ENCODE measurements at regions not wholly inside any gene's neighbourhood (a gene's known extent, or its start where the extent isn't known, plus 50 kb on each side); places are given as distances from the start of the nearest gene placed in this dataset.

- ChIA-PET POLR2A (no interaction called here), CTCF (no interaction called here)
- H3K36me3 Mint-ChIP-seq (ENCODE audit: insufficient read depth, unreplicated experiment) = no peaks in the 10 kb centered on the region
Measured at GRCh38 chr10:4442296-4442695, 383.7 kb upstream of the AKR1E2 start.

GRCh38 chr10:4440260-4440659 is 385.7 kb upstream of the AKR1E2 start:
- no TSS peak for BruUV-seq (replicated peaks)
- no peaks in the 10 kb centered on the region for H3K36me3 Mint-ChIP-seq (ENCODE audit: insufficient read depth, unreplicated experiment)
- intact Hi-C loops (cut with micrococcal nuclease; ENCODE audit: unreplicated experiment) = no loop called here
- H3K36me3 ChIP-seq (ENCODE audit: control insufficient read depth, insufficient read depth, low read length) = no peaks in the 10 kb centered on the region
- H3K4me3 Mint-ChIP-seq (ENCODE audit: unreplicated experiment) = no peak overlapping the region
- H3K4me1 Mint-ChIP-seq (ENCODE audit: low read depth, unreplicated experiment) = peaks cover 15% of the 10 kb centered on the region
- H3K9me3 ChIP-seq = peaks cover 16% of the 10 kb centered on the region
- H3K4me3 ChIP-seq (ENCODE audit: low read depth, low read length) = no peak overlapping the region
- peaks cover 14% of the 10 kb centered on the region for H3K4me1 ChIP-seq
- TF ChIP-seq, protein P1, sequence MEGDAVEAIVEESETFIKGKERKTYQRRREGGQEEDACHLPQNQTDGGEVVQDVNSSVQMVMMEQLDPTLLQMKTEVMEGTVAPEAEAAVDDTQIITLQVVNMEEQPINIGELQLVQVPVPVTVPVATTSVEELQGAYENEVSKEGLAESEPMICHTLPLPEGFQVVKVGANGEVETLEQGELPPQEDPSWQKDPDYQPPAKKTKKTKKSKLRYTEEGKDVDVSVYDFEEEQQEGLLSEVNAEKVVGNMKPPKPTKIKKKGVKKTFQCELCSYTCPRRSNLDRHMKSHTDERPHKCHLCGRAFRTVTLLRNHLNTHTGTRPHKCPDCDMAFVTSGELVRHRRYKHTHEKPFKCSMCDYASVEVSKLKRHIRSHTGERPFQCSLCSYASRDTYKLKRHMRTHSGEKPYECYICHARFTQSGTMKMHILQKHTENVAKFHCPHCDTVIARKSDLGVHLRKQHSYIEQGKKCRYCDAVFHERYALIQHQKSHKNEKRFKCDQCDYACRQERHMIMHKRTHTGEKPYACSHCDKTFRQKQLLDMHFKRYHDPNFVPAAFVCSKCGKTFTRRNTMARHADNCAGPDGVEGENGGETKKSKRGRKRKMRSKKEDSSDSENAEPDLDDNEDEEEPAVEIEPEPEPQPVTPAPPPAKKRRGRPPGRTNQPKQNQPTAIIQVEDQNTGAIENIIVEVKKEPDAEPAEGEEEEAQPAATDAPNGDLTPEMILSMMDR (IDR thresholded peaks at IDR 0.05; ENCODE audit: insufficient read depth in 1 of 2, low read depth in 1 of 2, low read length in 1 of 2, severe bottlenecking in 1 of 2, unreplicated experiment in 1 of 2) = no peak
- DNase-seq = no peak
- H3K9me3 Mint-ChIP-seq (ENCODE audit: unreplicated experiment) = peaks cover 27% of the 10 kb centered on the region
- H3K27ac Mint-ChIP-seq (ENCODE audit: unreplicated experiment) = no peak overlapping the region
- peaks cover 10% of the 10 kb centered on the region for H3K27me3 Mint-ChIP-seq (ENCODE audit: insufficient read depth, unreplicated experiment)
- CTCF ChIA-PET = no interaction called here
- POLR2A ChIA-PET = no interaction called here
- no peaks in the 10 kb centered on the region; the same call in 1 of the 2 replicates for H3K27me3 ChIP-seq (replicated peaks; ENCODE audit: control insufficient read depth, insufficient read depth, low read length)

More at GRCh38 chr10:4442296-4442695, 383.7 kb upstream of the AKR1E2 start:
- DNase-seq = no peak
- Histone ChIP-seq H3K4me1 (peaks cover 14% of the 10 kb centered on the region), H3K9me3 (peaks cover 16% of the 10 kb centered on the region), H3K27me3 (replicated peaks; ENCODE audit: control insufficient read depth, insufficient read depth, low read length) (no peaks in the 10 kb centered on the region; the same call in 1 of the 2 replicates), H3K36me3 (ENCODE audit: control insufficient read depth, insufficient read depth, low read length) (no peaks in the 10 kb centered on the region), H3K4me3 (ENCODE audit: low read depth, low read length) (no peak overlapping the region)
- peaks cover 36% of the 10 kb centered on the region for H3K9me3 Mint-ChIP-seq (ENCODE audit: unreplicated experiment)
- TF ChIP-seq, protein P1 (IDR thresholded peaks at IDR 0.05; ENCODE audit: insufficient read depth in 1 of 2, low read depth in 1 of 2, low read length in 1 of 2, severe bottlenecking in 1 of 2, unreplicated experiment in 1 of 2) = no peak
- H3K4me1 Mint-ChIP-seq (ENCODE audit: low read depth, unreplicated experiment) = peaks cover 15% of the 10 kb centered on the region
- no peak overlapping the region for H3K4me3 Mint-ChIP-seq (ENCODE audit: unreplicated experiment)
- no TSS peak for BruUV-seq (replicated peaks)
- peaks cover 8% of the 10 kb centered on the region for H3K27me3 Mint-ChIP-seq (ENCODE audit: insufficient read depth, unreplicated experiment)
- intact Hi-C loops (cut with micrococcal nuclease; ENCODE audit: unreplicated experiment) = no loop called here
- H3K27ac Mint-ChIP-seq (ENCODE audit: unreplicated experiment) = no peak overlapping the region

DNA sequence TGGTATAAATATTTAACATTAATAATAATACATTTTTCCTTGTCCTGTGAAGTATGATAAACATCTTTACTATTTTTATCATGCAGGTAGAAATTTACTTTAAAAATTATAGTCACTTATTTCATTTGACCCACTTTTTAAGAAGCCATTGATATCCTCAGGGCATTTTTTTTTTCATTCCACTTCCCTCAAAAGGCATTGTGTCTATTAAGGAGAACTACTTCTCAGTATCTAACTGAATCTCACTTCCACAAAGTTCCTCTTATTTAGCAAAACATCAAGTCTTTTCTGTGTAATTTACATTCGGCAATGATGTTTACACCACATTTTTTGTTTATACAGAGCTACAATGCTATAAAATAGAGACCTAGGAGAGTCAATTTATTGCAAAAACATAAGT is 388.2 kb upstream of the AKR1E2 start:
- Mint-ChIP-seq H3K4me3 (ENCODE audit: unreplicated experiment) (no peak overlapping the region), H3K9me3 (ENCODE audit: unreplicated experiment) (peaks cover 20% of the 10 kb centered on the region), H3K27me3 (ENCODE audit: insufficient read depth, unreplicated experiment) (peaks cover 10% of the 10 kb centered on the region), H3K27ac (ENCODE audit: unreplicated experiment) (no peak overlapping the region), H3K36me3 (ENCODE audit: insufficient read depth, unreplicated experiment) (no peaks in the 10 kb centered on the region), H3K4me1 (ENCODE audit: low read depth, unreplicated experiment) (peaks cover 15% of the 10 kb centered on the region)
- H3K4me3 ChIP-seq (ENCODE audit: low read depth, low read length) = no peak overlapping the region
- ChIA-PET POLR2A (no interaction called here), CTCF (no interaction called here)
- peaks cover 14% of the 10 kb centered on the region for H3K4me1 ChIP-seq
- H3K27me3 ChIP-seq (replicated peaks; ENCODE audit: control insufficient read depth, insufficient read depth, low read length) = no peaks in the 10 kb centered on the region
- intact Hi-C loops (cut with micrococcal nuclease; ENCODE audit: unreplicated experiment) = loop anchor here (2.0 kb wide), 1 partner anchor 15 kb away; no protein-coding TSS in a partner anchor
- H3K9me3 ChIP-seq = peaks cover 12% of the 10 kb centered on the region
- no peak for DNase-seq
- TF ChIP-seq, protein P1 (IDR thresholded peaks at IDR 0.05; ENCODE audit: insufficient read depth in 1 of 2, low read depth in 1 of 2, low read length in 1 of 2, severe bottlenecking in 1 of 2, unreplicated experiment in 1 of 2) = no peak
- no peaks in the 10 kb centered on the region for H3K36me3 ChIP-seq (ENCODE audit: control insufficient read depth, insufficient read depth, low read length)
- BruUV-seq (replicated peaks) = no TSS peak
